HCEC 1CT (cell line): ENCODE measurements at regions not wholly inside any gene's neighbourhood (a gene's known extent, or its start where the extent isn't known, plus 50 kb on each side); places are given as distances from the start of the nearest gene placed in this dataset.
"Not testable (repeated sequence)": the region's sequence is repeated elsewhere in the genome, so short reads cannot be mapped to it uniquely, and the experiment has no call there.

ENCODE experiments used
- DNase-seq: peaks from one replicate; pipeline ENCODE4 v3.0.0-alpha.2; 2017

DNA sequence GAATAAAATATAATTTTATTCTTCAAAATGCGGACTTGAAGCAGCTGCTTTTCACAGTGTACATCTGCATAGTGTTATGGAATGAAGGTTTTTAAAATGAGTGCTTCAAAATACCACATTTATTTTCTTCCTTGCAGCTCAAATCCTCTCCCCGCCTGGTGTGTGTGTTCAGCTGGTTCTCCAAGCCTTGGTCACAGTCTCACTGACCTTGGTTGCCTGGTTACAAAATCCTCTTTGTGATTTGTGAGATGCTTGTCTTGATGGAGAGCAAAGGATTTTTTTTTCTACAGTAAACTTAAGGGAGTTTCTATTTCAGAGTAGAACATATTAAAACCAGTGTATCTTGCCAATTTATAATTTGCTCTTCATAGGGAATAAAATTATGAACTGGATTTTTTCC is 139.2 kb downstream of the PCDH18 start:
- DNase-seq = no peak

DNA sequence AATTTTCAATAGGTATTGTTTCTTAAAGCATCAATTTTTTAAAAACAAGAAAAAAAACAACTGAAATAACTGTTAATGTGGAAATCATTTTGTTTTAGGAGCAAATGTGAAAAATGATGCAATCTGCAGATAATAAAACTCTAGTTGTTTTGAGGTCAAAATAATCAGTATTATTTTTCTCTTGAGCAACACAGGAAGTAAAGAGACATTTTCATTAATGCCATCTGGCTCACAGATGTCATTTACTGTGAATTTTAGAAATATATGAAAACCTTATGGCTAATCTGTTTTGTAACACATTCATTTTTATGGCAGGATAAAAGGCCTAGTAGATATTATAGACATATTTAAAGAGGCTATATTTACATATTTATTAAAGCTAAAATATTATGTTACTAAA is 141.6 kb downstream of the PCDH18 start:
- DNase-seq = peak; percentile 42

DNA sequence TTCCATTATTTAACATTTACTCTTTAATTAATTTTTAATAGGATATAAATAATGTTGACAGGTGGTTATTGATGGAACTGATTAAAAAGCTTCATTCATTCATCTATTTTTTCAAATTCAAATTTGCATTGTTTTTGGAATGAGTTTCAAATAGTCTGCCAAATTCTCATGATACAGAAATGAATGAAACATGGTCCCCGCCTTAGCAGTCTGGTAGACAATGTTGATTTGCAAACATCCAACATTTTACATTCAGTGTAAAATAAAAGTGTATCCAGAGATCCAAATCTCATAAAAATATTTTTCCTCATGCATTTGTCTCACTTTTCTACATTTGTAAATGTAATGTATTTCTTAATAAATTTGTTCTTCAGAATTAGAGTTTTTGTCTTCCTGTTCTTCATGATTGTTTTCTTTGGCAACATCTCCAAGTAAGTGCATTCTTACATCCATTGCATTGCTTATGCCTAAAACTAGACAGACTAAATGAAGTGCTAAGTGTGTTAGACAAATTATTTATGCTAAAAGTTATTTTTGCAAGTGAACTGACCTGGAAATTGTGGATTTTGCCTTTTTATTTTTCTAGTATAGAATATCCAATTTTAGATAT is 142.3 kb downstream of the PCDH18 start:
- no peak for DNase-seq

DNA sequence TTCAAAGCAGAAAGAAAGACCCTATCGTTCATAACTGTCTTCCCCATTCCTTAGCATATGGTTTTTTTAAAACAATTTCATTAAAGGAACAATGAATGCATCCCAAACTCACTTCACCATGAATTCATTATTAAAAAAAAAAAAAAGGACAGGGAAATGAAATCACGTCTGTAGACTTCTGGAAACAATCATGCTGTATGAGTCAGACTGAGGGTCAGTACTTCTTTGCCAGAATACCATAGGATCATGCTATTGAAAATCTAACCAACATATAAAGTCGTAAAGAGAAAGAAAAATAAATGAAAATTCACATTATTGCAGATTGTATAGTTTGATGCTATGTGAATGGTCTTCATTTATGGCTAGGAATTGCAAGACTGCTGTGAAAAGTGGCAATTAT is 144.4 kb downstream of the PCDH18 start:
- peak; percentile 56 for DNase-seq

DNA sequence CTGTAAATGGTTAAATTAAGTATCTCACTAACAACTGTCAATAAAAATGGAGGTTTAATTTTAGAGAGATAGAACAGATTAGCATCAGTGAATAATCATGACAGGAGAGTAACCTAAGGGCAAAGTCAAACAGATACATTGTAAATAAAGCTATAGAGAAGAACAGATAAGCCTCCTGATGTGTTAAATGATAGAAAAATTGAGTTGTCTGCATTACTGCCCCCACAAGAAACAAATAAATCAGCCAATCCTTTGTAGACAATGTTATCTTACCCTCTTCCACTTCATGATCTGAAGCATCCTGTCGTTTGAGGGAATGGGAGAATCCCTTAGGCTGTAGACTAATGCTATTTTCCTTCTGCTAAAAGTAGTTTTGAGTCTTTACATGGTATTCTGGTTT is 147.8 kb downstream of the PCDH18 start:
- DNase-seq = no peak

DNA sequence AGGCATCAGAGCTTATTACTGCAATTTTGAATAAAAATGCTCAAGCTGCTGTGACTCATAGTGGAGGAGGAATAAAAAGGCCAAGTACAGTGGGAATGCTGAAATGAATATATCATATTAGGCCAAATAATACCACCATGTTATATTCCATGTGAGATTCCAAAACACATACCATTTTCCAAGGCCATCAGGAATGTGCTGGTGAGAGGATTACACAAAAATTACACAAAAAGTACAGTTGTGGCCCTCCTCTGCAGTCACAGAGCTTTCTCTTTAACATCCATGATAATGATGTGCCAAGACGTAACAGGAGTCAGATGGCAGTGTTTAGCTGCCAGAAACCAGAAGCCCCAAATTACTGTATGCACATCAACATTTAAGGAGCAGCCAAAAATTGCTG is 153.5 kb downstream of the PCDH18 start:
- DNase-seq = no peak

DNA sequence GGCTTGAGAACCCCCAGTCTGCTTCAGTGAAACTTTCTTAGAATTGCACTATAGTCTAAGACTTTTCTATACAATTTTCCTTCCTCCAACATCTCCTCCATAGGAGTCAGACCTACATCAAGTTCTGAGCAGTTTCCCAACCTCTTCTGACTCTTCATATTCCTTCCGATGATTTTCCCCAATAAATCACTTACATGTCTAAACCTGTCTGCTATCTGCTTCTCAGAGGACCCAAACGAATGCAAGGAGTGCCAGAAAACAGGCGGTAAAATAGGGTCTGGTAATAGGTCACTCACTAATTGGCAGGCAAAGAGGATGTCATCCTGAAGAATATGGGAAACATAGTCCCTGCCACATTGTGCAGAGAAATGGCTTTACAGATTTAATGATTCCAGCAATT is 153.9 kb downstream of the PCDH18 start:
- no peak for DNase-seq

DNA sequence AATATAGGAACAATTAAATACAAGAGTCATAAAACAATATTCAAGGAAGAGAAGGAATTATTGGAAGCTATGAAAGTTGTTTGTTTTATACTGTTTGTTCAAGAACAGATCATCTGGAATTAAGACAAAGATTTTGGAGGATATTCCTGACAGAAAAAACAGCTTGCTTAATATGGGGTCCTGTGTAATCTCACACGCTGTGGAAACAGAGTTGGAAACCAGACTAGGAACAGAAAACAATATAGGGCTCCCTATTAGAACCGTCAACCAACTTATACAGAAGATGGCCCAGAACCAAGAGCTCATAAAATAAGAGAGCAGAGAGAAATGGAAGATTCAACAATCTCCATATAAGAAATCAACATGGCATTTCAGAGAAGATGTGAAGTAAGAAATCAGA is 156.0 kb downstream of the PCDH18 start:
- DNase-seq = no peak

DNA sequence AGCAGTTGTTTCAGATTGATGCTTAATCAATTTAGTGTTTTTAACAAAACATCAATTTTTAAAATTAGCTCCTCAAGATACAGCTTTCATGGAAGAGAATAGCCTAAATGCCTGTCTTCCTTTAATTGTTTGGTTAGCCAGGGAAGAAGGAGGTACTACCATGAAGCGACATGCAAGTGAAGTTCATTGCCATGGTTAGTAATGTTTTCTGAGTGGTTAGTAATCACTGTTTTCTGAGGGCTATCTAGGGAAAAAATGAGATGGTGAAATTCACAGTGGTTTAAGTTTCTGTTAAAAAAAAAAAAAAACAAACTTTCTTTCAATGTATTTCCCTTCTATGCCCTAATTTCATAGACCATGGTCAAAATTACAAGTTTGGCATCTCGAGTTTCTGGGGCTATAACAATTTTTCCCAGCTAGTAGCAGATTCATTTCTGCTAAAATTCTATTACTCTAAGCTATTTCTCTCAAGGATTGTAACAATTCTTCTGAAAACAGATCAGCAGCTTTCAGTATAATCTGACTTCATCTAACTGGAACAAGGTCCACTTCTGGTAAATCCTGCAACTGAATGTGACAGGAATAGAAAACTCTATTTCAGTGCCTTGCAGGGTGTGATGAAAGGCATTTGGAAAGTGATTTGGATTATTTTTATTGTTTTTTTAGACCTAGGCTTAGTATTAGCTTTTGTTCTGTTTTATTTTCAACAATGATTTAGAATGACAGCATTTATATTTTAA is 157.0 kb downstream of the PCDH18 start:
- no peak for DNase-seq

DNA sequence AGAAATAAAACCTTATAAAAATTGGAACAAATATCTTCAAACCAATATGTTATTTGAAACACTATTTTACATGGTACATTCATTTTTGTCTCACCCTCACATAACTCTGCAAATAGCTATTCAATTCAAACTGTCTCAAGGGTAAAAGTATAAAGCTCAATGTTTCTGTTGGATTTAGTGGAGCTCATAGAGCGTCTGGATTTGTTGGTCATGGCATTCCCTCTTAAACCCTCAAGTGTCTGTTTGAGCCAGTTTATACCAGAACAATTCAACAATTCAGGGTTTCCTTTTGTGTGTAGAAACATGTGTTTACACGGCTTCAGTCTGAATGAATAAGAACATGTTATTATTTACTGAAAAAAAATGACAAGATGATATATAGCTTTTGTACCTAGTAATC is 161.6 kb downstream of the PCDH18 start:
- no peak for DNase-seq

DNA sequence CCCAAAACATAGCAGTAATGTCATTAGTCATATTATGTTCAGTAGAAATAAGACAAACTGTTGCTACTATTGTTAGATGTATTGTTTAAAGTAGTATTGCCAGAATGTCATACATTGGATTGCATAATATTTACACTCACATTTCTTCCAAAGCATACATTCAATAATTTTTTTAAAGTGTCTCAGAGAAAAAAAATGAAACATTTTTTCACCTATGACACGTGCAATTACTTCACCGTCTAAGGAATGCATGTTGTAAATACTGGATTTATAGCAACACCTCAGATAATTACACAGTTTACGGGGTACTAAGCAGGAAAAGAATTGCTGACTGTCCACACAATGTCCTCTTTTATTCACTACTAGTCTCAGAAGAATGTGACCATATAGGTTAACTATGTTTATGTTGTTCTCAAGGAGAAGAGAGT is 162.1 kb downstream of the PCDH18 start:
- DNase-seq = peak; percentile 69

DNA sequence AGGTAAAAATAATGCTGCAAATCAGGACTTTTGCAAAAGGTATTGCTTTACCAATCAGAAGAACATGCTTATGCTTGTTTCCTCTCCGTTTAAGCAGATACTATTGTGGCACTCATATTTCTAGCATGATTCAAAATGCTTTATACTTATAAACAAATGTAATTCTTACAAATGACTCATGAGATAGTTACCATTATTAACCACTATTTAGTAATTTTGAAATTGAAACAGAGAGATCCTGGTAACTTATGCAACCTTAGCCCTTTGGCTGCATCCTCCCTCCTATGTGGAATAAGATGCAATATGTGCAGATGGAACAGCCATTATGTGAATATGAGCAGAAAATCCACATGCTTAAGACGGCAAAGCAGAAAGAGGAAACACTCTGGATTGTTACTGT is 164.7 kb downstream of the PCDH18 start:
- peak; percentile 85 for DNase-seq

DNA sequence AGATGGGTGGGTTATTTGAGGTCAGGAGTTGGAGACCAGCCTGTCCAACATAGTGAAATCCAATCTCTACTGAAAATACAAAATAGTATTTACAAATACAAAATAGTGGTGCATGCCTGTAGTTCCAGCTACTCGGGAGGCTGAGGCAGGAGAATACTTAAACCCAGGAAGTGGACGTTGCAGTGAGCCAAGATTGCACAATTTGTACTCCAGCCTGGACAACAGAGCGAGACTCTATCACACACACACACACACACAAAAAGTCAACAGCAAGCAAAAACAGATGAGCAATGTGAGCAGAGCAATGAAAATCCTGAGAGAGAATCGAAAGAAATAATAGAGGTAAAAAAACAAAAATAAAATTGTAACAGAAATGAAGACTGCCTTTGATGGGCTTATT is 168.8 kb downstream of the PCDH18 start:
- no peak for DNase-seq

DNA sequence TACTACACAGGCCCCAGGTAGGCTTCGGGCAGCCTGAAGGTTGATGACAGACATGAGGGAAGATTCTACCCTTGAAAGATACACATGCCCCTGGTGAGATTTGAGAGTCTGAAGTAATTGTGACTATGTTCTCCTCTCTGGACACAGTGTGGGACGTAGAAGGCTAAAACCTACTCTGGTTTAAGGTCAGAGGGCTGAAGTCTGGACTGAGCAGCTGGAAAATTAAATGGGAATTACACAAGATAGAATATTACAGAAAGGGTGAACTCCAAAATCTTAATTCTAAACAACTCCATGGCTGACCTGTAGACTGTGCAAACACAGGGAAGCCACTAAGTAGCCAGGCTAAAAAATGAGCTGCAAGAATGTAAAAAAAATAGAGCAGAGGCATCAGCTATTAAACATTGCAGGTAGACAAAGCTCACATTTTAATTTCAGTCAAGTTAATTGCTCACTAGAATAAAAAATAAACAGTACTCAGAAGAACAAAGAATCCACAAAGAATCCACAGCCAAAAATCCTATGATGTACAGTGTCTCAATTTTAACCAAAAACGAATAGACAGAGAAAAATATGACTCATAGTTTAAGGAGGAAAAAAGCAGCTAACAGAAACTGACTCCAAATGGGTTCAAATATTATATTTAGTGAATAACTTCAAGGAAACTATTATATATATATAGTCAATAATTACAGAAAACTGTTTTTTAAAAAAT is 170.4 kb downstream of the PCDH18 start:
- no peak for DNase-seq

DNA sequence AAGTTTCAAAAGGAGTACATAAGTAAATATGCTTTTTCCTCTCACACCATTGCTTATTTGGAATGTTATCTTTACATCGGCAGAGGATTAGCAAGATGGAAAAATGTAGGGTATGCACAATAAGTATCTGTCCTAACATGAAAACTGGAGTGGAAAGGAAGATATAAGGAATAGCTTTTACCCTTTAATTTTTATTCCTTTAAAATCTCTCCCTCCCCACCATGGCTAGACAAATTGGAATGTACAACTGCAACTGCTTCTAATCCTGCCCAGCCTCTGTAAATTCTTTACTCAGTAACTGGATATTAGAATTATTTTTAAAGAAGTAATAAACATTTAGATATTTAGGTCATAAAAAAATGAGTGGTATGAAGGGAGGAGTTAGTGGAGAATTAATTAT is 171.5 kb downstream of the PCDH18 start:
- no peak for DNase-seq

DNA sequence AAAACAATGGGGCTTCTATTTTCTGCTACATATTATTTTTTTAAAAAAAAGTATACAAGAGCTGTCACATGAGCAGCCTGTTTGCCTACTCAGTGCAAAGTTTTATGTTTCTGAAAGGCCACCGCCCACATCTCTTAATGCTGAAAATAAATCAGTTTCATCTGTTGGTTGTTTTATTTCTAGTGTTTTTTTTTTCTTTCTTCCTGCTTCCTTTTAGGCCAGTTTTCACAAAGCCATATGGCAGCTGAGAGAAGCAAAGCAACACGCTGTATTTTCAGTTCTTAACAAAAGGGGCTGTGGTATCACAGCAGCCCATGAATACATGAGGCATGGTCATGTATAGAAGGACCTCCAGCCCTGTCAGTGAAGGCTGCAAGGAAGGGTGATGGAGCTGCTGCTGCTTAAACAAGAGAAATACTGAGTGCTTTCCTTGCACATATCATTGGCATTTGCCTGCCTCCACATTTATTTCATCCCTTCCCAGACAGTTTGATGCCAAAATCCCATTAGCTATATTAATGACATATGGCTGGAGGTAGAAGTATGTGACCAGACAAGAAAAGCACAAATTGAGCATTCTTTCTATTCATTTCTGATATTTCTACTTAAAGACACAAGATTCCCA is 172.5 kb downstream of the PCDH18 start:
- no peak for DNase-seq

DNA sequence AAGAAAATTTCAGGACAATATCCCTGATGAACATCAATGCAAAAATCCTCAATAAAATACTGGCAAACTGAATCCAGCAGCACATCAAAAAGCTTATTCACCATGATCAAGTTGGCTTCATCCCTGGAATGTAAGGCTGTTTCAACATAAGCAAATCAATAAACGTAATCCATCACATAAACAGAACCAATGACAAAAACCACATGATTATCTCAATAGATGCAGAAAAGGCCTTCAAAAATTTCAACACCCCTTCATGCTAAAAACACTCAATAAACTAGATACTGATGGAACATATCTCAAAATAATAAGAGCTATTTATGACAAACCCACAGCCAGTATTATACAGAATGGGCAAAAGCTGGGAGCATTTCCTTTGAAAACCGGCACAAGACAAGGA is 177.7 kb downstream of the PCDH18 start:
- not testable (repeated sequence) for DNase-seq

DNA sequence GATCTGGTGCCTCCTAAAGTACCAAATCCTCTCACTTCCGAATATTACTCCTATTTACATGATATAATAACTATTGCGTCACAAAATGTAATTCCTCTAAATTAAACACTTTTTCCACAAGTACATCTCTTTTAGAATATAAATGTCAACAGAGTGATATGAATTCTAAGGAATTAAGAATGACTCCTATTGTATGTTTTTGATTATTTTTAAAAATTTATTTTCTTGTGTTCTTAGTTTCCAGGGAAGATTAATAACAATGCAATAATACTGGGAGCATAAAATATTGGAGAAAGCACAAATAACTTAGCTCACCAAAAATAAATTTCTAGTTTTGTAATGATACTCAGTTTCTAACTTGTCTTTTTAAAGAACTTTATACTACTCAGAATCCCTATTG is 184.9 kb downstream of the PCDH18 start:
- DNase-seq = no peak

DNA sequence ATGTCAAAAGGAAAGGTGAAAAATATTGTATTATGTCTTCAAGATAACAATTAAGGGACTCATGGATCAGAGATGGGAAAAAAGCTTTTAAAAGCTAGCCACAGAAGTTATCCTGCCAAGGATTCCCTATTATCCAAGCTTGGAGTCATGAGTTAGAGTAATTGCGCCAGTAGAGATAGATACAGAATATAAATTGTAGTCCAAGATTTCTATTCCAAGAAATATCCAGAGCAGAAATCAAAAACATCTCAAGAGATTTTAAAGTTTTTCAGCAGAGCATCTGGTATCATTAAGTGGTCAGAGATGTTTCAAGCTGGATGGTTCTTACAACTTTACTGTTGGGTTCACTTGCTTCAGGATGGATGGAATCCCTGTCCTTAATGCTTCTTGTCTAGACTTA is 186.7 kb downstream of the PCDH18 start:
- no peak for DNase-seq

DNA sequence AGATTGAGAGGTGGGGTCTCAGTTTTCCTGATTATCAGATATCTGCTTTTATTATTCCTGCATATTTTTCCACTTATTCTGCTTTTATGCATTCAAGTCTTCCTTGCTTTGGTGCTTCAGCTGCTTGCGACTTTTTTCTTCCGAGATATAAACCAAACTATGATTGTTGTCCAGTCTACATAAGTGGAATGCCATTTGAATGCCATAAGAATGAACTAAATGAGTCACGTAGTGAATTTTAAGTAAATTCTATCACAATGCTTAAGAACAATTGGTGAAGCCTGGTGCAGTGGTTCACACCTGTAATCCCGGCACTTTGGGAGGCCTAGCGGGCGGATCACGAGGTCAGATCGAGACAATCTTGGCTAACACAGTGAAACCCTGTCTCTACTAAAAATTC is 189.1 kb downstream of the PCDH18 start:
- DNase-seq = no peak

DNA sequence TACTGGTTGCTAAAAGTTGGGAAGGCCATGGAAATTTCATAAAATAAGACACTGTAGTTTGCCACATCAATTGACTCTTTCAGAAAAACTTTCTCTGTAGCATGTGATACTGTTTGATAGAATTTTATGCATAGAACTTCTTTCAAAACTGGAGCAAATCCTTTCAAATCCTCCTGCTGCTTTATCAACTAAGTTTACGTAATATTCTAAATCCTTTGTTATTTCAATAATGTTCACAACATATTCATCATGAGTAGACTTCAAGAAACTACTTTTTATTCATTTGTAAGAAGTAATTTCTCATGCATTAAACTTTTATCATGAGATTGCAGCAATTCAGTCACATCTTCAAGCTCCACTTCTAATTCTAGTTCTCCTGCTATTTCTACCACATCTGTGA is 199.3 kb downstream of the PCDH18 start:
- DNase-seq = no peak

DNA sequence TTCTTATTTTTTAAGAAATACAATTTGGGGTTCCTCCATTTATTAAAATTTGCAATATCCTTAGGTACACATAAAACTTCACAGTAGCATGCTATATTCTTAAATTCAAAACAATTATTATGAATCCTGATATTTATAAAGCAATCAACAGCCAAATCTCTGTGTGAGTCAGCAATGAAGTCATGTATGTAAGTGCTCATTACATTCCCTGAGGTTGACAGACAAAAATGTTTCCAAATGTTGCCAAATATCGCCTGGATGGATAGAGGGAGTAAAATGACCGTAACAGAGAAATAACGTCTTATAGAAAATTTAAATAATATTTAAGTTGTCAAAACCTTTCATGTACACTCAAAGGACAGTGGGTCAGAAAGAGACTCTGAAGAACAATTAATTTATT is 220.0 kb downstream of the PCDH18 start:
- peak; percentile 47 for DNase-seq

DNA sequence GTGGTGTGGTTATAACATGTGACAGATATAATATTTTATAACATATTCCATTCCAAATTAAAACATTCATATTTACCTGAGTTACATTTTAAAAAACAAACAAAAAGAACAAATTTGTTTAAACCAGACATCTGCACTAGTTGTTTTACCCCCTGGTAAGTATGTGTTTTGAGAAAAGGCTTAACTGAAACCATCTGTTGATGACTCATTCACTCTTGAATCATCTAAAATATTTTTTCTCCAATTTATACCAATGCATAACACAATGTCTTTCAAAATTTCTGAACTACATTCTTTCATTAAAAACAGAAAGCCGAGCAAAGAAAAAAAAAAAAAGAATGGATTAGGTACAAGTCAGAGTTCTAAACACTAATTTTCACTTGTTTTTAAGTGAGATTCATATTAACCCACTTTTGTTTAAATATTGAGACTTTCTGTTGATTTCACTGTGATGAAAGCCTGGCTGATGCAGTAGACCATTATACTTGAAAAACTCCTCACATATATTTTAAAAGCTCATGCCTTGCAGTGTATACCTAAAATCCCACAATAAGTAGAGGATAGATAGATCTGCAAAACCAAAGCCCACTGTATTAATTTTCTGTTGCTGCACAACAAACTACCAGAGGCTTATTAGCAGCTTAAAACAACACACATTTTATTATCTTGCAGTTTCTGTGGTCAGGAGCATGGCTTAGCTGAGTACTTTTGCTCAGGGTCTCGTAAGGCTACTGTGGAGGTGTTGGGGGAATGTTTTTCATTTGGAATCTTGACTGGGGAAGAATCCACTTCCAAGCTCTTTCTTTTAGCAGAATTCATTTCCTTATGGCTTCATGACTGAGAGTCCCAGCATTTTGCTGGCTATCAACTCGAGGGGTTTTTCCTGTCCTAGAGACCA is 221.5 kb downstream of the PCDH18 start:
- peak; percentile 73 for DNase-seq
